ENCODE measurements at regions not wholly inside any gene's neighbourhood (a gene's known extent, or its start where the extent isn't known, plus 50 kb on each side); places are given as distances from the start of the nearest gene placed in this dataset.

DNA sequence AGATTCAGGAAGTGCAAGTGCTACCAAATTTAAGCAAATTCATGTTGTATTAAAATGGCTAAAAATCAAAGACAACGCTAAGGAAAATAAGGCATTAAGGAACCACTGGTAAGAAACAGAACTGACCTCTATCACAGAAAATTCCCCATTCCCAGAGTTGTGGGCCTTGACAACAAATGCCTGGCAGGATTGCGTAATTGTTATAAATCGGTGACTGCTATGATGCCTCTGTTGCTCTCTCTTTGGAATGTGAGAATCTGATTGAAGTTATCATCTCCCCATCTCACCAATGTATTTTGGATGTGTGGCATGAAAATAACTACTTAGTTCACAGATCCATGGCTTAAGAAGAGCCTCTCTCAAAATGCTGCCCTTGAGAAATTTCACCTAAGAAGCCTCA lies 257.3 kb downstream of the OGFRL1 start:
- no peak for TF ChIP-seq POLR2A (IDR thresholded peaks at IDR 0.05)
- TF ChIP-seq, protein P1, sequence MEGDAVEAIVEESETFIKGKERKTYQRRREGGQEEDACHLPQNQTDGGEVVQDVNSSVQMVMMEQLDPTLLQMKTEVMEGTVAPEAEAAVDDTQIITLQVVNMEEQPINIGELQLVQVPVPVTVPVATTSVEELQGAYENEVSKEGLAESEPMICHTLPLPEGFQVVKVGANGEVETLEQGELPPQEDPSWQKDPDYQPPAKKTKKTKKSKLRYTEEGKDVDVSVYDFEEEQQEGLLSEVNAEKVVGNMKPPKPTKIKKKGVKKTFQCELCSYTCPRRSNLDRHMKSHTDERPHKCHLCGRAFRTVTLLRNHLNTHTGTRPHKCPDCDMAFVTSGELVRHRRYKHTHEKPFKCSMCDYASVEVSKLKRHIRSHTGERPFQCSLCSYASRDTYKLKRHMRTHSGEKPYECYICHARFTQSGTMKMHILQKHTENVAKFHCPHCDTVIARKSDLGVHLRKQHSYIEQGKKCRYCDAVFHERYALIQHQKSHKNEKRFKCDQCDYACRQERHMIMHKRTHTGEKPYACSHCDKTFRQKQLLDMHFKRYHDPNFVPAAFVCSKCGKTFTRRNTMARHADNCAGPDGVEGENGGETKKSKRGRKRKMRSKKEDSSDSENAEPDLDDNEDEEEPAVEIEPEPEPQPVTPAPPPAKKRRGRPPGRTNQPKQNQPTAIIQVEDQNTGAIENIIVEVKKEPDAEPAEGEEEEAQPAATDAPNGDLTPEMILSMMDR (IDR thresholded peaks at IDR 0.05) = no peak

Measured in breast epithelium (tissue), 3 donors.